Gastroesophageal sphincter (tissue), 4 donors: ENCODE measurements at regions not wholly inside any gene's neighbourhood (a gene's known extent, or its start where the extent isn't known, plus 50 kb on each side); places are given as distances from the start of the nearest gene placed in this dataset.
A peak's percentile ranks its signal among the peaks of the same experiment; 100 is the strongest.
"Not testable (repeated sequence)": the region's sequence is repeated elsewhere in the genome, so short reads cannot be mapped to it uniquely, and the experiment has no call there.

ENCODE experiments used
- ATAC-seq: fragments of 150-250 bp; one replicate; pipeline ENCODE4 v1.9.1; 2016; ENCODE audit warnings: mild to moderate bottlenecking, moderate library complexity
- H3K27ac ChIP-seq, 4 donors: fragments of 200-600 bp; sonication (generic) in 3 of 4; 1 replicate in 3 of 4; 2 replicates in 1 of 4; pipeline ENCODE4 v1.5.1; 2016 to 2019
- H3K27me3 ChIP-seq: fragments of 200-600 bp; sonication (generic); one replicate; pipeline ENCODE4 v1.5.1; 2019
- H3K36me3 ChIP-seq, 2 donors: fragments of 200-600 bp; sonication (generic); one replicate each; pipeline ENCODE4 v1.5.1; 2019; ENCODE audit warnings: control low read depth in 1 of 2
- H3K4me1 ChIP-seq, 3 donors: fragments of 200-600 bp; sonication (generic); 1 replicate in 2 of 3; 2 replicates in 1 of 3; pipeline ENCODE4 v1.5.1; 2016 to 2019; ENCODE audit warnings: control low read depth in 2 of 3
- H3K4me3 ChIP-seq, 2 donors: fragments of 200-600 bp; sonication (generic); one replicate each; pipeline ENCODE4 v1.5.1; 2019; ENCODE audit warnings: mild to moderate bottlenecking in 1 of 2, moderate library complexity in 1 of 2
- H3K9me3 ChIP-seq, 3 donors: fragments of 200-600 bp; sonication (generic); one replicate each; pipeline ENCODE4 v1.5.1; 2017 to 2019; ENCODE audit warnings: control low read depth in 2 of 3
- EP300 ChIP-seq: sonication (generic); formaldehyde crosslinking; IDR thresholded peaks from one replicate; pipeline ENCODE4 v1.6.1; 2017; ENCODE audit warnings: antibody characterized with exemption, mild to moderate bottlenecking
- WGBS, 2 donors: methylation state at CpG; one replicate each; pipeline ENCODE4 v1.1.5; 2018; ENCODE audit warnings: low coverage in 1 of 2; 5-methylcytosine and 5-hydroxymethylcytosine counted together
- TF ChIP-seq, protein P1 (sequence below), 4 experiments: fragments of 200-600 bp in 2 of 4; fragments of 450-650 bp in 2 of 4; sonication (generic) in 1 of 4; IDR thresholded peaks; one replicate each; pipeline ENCODE4 v1.5.1; 2017 to 2019; ENCODE audit warnings: antibody characterized with exemption in 4 of 4, mild to moderate bottlenecking in 2 of 4, moderate library complexity in 2 of 4

DNA sequence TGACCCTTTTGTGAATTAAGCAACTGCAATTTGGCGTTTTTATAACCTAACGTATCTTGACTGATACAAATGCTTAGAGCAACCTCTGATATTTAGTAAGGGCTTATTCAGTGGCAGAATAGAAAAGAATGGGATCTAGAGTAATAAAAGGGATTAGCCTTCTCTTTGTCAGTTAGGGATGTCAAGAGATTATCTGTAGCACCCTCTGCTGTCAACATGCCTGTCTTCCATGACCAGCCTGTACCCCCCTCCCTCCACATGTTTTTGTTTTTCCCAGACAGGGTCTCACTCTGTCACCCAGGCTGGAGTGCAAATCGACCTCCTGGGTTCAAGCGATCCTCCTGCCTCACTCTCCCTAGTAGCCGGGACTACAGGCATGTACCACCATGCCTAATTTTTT, 198.1 kb downstream of the NPIPA7 start:
- 52 to 60% methylated on average over 4 to 5 of the region's 5 CpGs for WGBS, 2 donors
- H3K36me3 ChIP-seq, H3K9me3 ChIP-seq, H3K4me1 ChIP-seq, ATAC-seq, H3K27ac ChIP-seq, H3K4me3 ChIP-seq, H3K27me3 ChIP-seq: not testable (repeated sequence)

DNA sequence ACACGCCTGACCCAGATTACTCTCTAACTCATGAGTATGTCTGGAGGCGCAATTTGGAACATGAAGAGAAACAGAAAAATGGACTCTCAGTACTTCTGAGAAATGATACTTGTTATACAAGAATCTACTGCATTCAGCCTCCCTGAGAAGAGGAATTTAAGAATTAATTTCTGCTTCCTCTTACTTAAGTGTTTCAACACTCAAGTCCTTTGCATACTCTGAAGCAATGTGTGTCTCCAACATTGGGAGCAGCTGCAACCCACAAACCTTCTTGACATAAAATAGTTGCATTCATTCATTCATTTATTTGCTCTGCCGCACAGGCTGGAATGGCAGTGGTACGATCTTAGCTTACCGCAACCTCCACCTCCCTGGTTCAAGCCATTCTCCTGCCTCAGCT, 199.8 kb downstream of the NPIPA7 start:
- WGBS, 2 donors, result 83 to 96% methylated on average over 1 to 5 of the region's 5 CpGs
- H3K4me1 ChIP-seq, result no peaks in the 10 kb centered on the region
- H3K27me3 ChIP-seq, result no peaks in the 10 kb centered on the region
- H3K27ac ChIP-seq, result no peak overlapping the region
- no peaks in the 10 kb centered on the region for H3K9me3 ChIP-seq
- H3K36me3 ChIP-seq, result no peaks in the 10 kb centered on the region
- ATAC-seq, result no peak
- TF ChIP-seq, protein P1, sequence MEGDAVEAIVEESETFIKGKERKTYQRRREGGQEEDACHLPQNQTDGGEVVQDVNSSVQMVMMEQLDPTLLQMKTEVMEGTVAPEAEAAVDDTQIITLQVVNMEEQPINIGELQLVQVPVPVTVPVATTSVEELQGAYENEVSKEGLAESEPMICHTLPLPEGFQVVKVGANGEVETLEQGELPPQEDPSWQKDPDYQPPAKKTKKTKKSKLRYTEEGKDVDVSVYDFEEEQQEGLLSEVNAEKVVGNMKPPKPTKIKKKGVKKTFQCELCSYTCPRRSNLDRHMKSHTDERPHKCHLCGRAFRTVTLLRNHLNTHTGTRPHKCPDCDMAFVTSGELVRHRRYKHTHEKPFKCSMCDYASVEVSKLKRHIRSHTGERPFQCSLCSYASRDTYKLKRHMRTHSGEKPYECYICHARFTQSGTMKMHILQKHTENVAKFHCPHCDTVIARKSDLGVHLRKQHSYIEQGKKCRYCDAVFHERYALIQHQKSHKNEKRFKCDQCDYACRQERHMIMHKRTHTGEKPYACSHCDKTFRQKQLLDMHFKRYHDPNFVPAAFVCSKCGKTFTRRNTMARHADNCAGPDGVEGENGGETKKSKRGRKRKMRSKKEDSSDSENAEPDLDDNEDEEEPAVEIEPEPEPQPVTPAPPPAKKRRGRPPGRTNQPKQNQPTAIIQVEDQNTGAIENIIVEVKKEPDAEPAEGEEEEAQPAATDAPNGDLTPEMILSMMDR (IDR thresholded peaks at IDR 0.05), result no peak
- TF ChIP-seq EP300, result no peak
- no peak overlapping the region for H3K4me3 ChIP-seq

DNA sequence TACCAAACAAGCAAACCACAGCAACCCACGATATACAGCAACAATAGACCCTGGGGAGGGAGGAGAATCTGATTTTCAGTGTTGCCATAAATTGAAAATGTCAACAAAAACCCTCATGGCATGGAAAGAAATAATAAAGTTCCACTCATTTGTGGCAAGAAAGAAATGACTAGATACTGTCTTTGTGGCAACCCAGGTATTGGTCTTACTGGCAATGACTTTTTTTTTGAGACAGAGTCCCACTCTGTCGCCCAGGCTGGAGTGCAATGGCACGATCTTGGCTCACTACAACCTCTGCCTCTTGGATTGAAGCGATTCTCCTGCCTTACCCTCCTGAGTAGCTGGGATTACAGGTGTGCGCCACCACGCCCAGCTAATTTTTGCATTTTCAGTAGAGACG, 204.0 kb downstream of the NPIPA7 start:
- H3K9me3 ChIP-seq, H3K4me1 ChIP-seq, ATAC-seq, H3K27me3 ChIP-seq, H3K36me3 ChIP-seq, H3K4me3 ChIP-seq, H3K27ac ChIP-seq: not testable (repeated sequence)
- WGBS, 2 donors, result 71 to 90% methylated on average over 2 of the region's 7 CpGs

DNA sequence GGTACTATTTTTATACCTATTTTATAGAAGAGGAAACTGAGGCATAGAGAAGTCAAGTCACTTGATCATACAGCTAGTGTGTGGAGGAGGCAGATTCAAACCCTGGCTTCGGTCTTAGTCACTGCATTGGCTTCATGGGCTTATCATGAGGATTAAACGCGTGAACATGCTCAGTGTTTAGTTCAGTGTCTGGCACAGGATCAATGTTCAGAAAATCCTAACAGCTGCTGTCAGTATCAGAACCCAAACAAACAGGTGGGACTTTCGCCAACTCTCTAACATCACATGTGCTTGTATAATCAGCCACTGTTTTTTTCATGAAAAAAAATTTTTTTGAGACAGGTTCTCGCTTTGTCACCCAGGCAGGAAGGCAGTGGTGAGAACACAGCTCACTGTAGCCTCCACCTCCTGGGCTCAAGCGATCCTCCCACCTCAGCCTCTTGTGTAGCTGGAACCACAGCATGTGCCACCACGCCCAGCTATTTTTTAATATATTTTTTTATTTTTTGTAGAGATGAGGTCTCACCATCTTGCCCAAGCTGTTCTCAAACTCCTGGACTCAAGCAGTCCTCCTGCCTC, 207.2 kb downstream of the NPIPA7 start:
- not testable (repeated sequence) for H3K4me3 ChIP-seq, H3K27ac ChIP-seq, H3K27me3 ChIP-seq, ATAC-seq, H3K9me3 ChIP-seq, H3K4me1 ChIP-seq, H3K36me3 ChIP-seq
- WGBS, 2 donors, result 91 to 93% methylated on average over 2 to 4 of the region's 7 CpGs

DNA sequence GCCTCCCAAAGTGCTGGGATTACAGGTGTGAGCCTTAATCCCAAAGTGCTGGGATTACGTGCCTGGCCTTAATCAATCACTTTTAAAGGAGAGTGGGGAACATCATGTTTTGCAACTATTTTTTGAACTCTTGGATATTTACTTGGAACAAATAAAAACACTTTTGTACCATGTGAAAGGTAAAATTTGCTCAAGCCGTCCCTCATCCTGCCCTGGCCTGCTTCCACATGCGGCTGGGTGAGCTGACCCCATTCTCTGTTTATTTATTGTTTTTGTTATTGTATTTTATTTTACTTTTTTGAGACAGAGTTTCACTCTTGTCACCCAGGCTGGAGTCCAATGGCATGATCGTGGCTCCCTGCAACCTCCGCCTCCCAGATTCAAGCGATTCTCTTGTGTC, 208.0 kb downstream of the NPIPA7 start:
- 88% methylated on average over 4 of the region's 6 CpGs; no CpG with 5 or more reads in 1 of the 2 donors for WGBS, 2 donors
- not testable (repeated sequence) for H3K27ac ChIP-seq

DNA sequence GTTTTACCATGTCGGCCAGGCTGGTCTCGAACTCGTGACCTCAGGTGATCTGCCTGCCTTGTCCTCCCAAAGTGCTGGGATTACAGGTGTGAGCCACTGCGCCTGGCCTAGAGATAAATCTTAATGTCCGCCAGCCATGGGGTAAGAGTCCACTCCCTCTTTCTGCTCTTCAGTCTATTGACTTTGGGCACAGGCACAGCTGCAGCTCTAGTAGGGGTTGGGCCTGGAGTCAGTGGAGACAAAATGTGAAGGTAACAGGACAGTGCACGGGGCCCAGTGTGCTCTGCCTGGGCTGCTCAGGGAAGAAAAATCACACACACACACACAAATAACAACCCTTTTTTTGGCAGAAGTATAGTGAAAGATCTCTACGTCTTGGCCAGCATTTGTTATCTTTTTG, 209.5 kb downstream of the NPIPA7 start:
- not testable (repeated sequence) for H3K27me3 ChIP-seq, H3K9me3 ChIP-seq, H3K36me3 ChIP-seq, H3K4me1 ChIP-seq, ATAC-seq, H3K4me3 ChIP-seq, H3K27ac ChIP-seq
- WGBS, 2 donors, result 84% methylated on average over 6 of the region's 7 CpGs; no CpG with 5 or more reads in 1 of the 2 donors

More for the DNA sequence above, 208.0 kb downstream of the NPIPA7 start:
- H3K9me3 ChIP-seq, H3K27me3 ChIP-seq, ATAC-seq, H3K36me3 ChIP-seq, H3K4me3 ChIP-seq, H3K4me1 ChIP-seq: not testable (repeated sequence)

DNA sequence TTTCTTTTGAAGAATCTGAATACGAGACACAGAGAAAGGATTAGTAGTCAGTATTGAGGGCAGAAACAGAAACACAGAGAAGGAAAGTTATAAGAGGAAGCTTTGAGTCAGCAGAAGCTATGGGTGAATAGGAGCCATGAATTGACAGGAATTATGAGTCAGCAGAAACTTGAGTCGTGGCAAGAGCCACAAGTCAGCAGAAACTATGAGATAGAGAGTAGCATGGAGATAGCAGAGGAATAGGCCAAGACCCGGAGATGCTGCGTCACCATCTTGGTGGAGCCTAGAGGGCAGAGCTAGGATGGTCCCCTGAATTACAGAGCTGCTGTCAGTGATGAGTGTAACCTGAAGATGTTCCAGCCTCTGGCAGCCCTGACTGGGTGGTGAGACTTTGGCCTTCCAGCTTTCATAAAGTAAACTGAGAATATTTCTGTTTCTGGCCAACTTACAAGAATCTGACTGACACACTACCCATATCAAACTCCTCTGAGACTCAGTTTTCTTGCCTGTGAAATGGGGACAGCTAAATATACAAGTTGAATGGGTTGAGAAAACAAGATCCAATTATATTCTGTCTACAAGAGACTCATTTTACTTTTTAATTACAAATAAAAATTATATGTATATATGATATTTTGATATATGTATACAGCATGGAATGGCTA, 211.8 kb downstream of the NPIPA7 start:
- no CpG with 5 or more reads among the region's 4 CpGs for WGBS, 2 donors
- H3K9me3 ChIP-seq, result not testable (repeated sequence)

DNA sequence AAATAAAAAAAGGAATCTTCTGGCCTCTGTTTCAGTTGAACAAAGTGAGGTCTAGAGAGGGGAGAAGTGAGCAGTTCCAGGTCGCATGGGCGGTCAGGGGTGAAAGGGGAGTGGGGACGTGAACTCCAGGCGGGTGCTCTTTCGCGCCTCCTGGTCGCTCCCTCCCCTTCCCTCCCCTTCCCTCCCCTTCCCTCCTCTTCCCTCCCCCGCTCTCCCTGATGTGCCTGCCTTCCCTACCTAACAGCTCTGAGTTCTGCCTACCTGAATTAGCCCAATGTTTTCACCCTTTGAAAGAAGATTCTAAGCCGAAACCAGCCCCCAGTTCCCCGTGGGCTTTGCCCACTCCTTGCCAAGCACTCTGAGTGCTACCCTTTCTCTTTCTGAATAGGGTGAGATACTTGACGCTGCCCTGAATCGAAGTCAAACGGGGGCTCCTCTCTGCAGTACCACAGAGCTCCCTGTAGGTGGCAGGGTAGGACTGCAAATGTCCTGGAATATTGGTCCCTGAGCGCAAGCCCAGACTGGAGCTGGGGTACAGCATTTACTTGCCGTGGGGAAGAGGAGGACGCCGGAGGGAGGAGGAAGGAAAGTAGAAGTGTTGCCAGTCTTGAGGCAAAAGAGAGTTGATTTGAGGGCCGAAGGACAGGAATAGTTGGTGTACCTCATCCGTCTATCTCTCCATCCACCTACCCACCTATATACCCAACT, 214.4 kb downstream of the NPIPA7 start:
- not testable (repeated sequence) for H3K4me3 ChIP-seq, H3K27me3 ChIP-seq, H3K4me1 ChIP-seq, H3K36me3 ChIP-seq, H3K9me3 ChIP-seq, H3K27ac ChIP-seq
- WGBS, 2 donors, result 14% methylated on average over 5 to 6 of the region's 19 CpGs
- peak; percentile 62 for ATAC-seq
- TF ChIP-seq, protein P1 (IDR thresholded peaks at IDR 0.05), result peak; percentile 42 to 67 (median 53)

More for the DNA sequence above, 211.8 kb downstream of the NPIPA7 start:
- H3K27me3 ChIP-seq, H3K36me3 ChIP-seq, H3K27ac ChIP-seq, ATAC-seq, H3K4me1 ChIP-seq, H3K4me3 ChIP-seq: not testable (repeated sequence)

DNA sequence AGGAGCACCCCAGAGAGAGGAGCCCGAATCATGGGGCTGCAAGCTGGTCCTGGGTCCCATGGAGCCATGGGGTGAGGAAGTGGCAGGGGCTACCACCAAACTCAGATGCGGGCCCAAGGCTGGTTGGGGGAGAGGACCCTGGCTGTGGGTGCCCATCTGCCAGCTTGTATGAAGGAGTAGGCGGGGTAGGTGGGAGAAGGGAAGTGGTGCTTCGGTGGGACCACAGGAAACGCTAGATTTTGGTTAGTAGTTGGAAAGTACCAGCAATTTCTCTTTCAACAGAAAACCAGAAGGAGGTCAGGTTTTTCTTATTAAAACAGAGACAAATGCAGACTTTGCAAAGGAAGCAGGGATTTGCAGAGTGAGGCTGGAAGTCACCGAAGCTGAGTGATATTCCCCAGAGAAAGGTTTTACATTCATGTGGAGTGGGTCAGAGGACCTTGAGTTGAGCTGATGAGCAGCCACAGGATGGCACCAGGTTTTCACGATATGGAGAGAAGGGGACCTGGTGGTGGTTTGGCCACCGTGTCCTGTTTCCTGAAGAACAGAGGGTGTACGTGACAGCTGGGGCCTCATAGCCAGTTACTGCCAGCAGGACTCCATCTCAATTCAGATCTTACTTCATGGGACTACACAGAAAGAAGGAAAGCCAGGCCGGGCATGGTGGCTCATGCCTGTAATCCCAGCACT, 216.2 kb downstream of the NPIPA7 start:
- no CpG with 5 or more reads among the region's 10 CpGs for WGBS, 2 donors
- H3K27ac ChIP-seq, H3K4me3 ChIP-seq, H3K27me3 ChIP-seq, H3K36me3 ChIP-seq, ATAC-seq, H3K9me3 ChIP-seq, H3K4me1 ChIP-seq: not testable (repeated sequence)

DNA sequence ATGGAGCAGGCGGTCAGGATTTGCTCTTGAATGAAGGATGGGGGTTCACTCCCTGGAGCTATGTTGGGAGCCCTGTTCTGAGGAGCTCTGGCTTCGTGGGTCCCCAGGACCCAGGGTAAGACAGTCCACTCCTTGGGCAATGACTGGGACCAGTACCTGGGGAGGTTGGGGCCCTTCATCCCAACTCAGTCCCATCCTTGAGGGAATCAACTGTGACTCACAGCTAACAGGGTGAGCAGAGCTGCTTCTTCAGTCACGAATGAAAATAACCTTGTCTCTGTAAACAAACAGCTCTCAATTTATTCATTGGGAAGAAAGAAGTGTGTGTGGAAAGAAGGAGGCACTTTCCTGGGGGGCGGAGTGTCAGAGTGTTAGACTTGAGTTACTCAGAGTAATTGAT, 222.3 kb downstream of the NPIPA7 start:
- not testable (repeated sequence) for H3K9me3 ChIP-seq
- 61% methylated on average over 2 of the region's 4 CpGs; no CpG with 5 or more reads in 1 of the 2 donors for WGBS, 2 donors

More for the DNA sequence above, 222.3 kb downstream of the NPIPA7 start:
- H3K4me3 ChIP-seq, H3K36me3 ChIP-seq, H3K27me3 ChIP-seq, H3K27ac ChIP-seq, H3K4me1 ChIP-seq, ATAC-seq: not testable (repeated sequence)
